IMR-90 (cell line): ENCODE measurements at regions not wholly inside any gene's neighbourhood (a gene's known extent, or its start where the extent isn't known, plus 50 kb on each side); places are given as distances from the start of the nearest gene placed in this dataset.
A peak's percentile ranks its signal among the peaks of the same experiment; 100 is the strongest.

Source experiments
- ATAC-seq: fragments of 200-7000 bp; cut with Tn5 transposase; 2 replicates; pipeline ENCODE4 v1.9.1; 2020; ENCODE audit warnings: low read depth, mild to moderate bottlenecking, moderate library complexity
- BruUV-seq: library from RNA; stranded (reverse); fragments of 400-500 nt; replicated peaks from 2 replicates; lab custom pipeline; 2021; lab: Mats Ljungman, UMichigan
- CTCF ChIA-PET: fragments of 300-600 bp; formaldehyde crosslinking; extraction: SDS; loops from one replicate; lab custom pipeline; 2021; ENCODE audit warnings: antibody characterized with exemption; lab: Yijun Ruan, JAX
- POLR2A ChIA-PET: fragments of 300-600 bp; sonication (Branson Sonifier 250); formaldehyde crosslinking; loops from one replicate; lab custom pipeline; 2022; ENCODE audit warnings: antibody characterized with exemption; ENCODE audit not compliant: unreplicated experiment; lab: Charles Lee
- DNase-seq: peaks from one replicate; pipeline ENCODE4 v3.0.0; 2013
- H2AFZ ChIP-seq: replicated peaks from 2 replicates; pipeline ENCODE3; 2013; ENCODE audit warnings: low read length, mild to moderate bottlenecking; ENCODE audit not compliant: poor library complexity
- H2AK5ac ChIP-seq: 2 replicates; pipeline ENCODE4 v1.6.1; 2013; ENCODE audit warnings: low read depth, low read length, inconsistent platforms
- H2AK9ac ChIP-seq: replicated peaks from 2 replicates; pipeline ENCODE3; 2013; ENCODE audit warnings: mild to moderate bottlenecking, low read depth, low read length, moderate library complexity; ENCODE audit not compliant: poor library complexity
- H2BK120ac ChIP-seq: 2 replicates; pipeline ENCODE4 v1.6.1; 2013; ENCODE audit warnings: low read depth, low read length, inconsistent platforms
- H2BK15ac ChIP-seq: 3 replicates; pipeline ENCODE4 v1.6.1; 2013; ENCODE audit warnings: low read depth, low read length, inconsistent platforms
- H2BK20ac ChIP-seq: 2 replicates; pipeline ENCODE4 v1.6.1; 2013; ENCODE audit warnings: low read depth, mild to moderate bottlenecking, inconsistent platforms, low read length, moderate library complexity
- H2BK5ac ChIP-seq: 2 replicates; pipeline ENCODE4 v1.6.1; 2013; ENCODE audit warnings: mild to moderate bottlenecking, low read depth, low read length, inconsistent platforms; ENCODE audit not compliant: poor library complexity, severe bottlenecking
- H3K14ac ChIP-seq: replicated peaks from 2 replicates; pipeline ENCODE4 v1.6.1; 2013; ENCODE audit warnings: low read depth, low read length, inconsistent platforms
- H3K18ac ChIP-seq: 2 replicates; pipeline ENCODE4 v1.6.1; 2013; ENCODE audit warnings: low read depth, low read length, control low read depth
- H3K23ac ChIP-seq: 2 replicates; pipeline ENCODE4 v1.6.1; 2013; ENCODE audit warnings: low read depth, low read length, inconsistent platforms
- H3K27ac ChIP-seq: 2 replicates; pipeline ENCODE4 v1.5.1; 2013; ENCODE audit warnings: mild to moderate bottlenecking, control low read depth, low read length; ENCODE audit not compliant: insufficient read depth
- H3K27me3 ChIP-seq: 2 replicates; pipeline ENCODE4 v1.6.1; 2013; ENCODE audit warnings: low read length; ENCODE audit not compliant: control insufficient read depth, insufficient read depth
- H3K36me3 ChIP-seq: 2 replicates; pipeline ENCODE4 v1.6.1; 2013; ENCODE audit warnings: low read length, mixed read lengths; ENCODE audit not compliant: control insufficient read depth, insufficient read depth
- H3K4ac ChIP-seq: 2 replicates; pipeline ENCODE4 v1.6.1; 2013; ENCODE audit warnings: low read depth, low read length, inconsistent platforms
- H3K4me1 ChIP-seq: 2 replicates; pipeline ENCODE4 v1.6.1; 2013; ENCODE audit warnings: low read length, mixed read lengths; ENCODE audit not compliant: control insufficient read depth, insufficient read depth
- H3K4me2 ChIP-seq: 2 replicates; pipeline ENCODE4 v1.6.1; 2013; ENCODE audit warnings: low read depth, mild to moderate bottlenecking, control low read depth, low read length, moderate library complexity
- H3K4me3 ChIP-seq: 2 replicates; pipeline ENCODE4 v1.5.1; 2013; ENCODE audit warnings: low read depth, mild to moderate bottlenecking, control low read depth, low read length, moderate library complexity; ENCODE audit not compliant: insufficient read depth
- H3K56ac ChIP-seq: 2 replicates; pipeline ENCODE4 v1.6.1; 2013; ENCODE audit warnings: low read length, inconsistent platforms; ENCODE audit not compliant: insufficient read depth; ENCODE audit errors: extremely low read depth
- H3K79me1 ChIP-seq, 2 experiments: 2 replicates each; pipeline ENCODE4 v1.6.1; 2013; ENCODE audit warnings: low read length in 2 of 2, inconsistent platforms in 1 of 2, low read depth in 1 of 2
- H3K9ac ChIP-seq: 2 replicates; pipeline ENCODE4 v1.6.1; 2013; ENCODE audit warnings: low read depth, low read length, control low read depth
- H3K9me1 ChIP-seq: 2 replicates; pipeline ENCODE4 v1.6.1; 2013; ENCODE audit warnings: low read length, inconsistent platforms; ENCODE audit not compliant: insufficient read depth
- H3K9me3 ChIP-seq: 2 replicates; pipeline ENCODE4 v1.6.1; 2013; ENCODE audit warnings: low read length; ENCODE audit not compliant: control insufficient read depth, insufficient read depth
- H4K20me1 ChIP-seq: 2 replicates; pipeline ENCODE4 v1.6.1; 2013; ENCODE audit warnings: low read length, inconsistent platforms; ENCODE audit not compliant: insufficient read depth
- H4K5ac ChIP-seq: 2 replicates; pipeline ENCODE4 v1.6.1; 2013; ENCODE audit warnings: mild to moderate bottlenecking, low read depth, low read length, control low read depth
- H4K8ac ChIP-seq, 2 experiments: 2 replicates each; pipeline ENCODE4 v1.6.1; 2013; ENCODE audit warnings: low read depth in 2 of 2, low read length in 2 of 2, control low read depth in 1 of 2, inconsistent platforms in 1 of 2
- H4K91ac ChIP-seq: 2 replicates; pipeline ENCODE4 v1.6.1; 2013; ENCODE audit warnings: low read depth, low read length, inconsistent platforms; ENCODE audit not compliant: insufficient read depth
- BHLHE40 ChIP-seq: fragments of 150-350 bp; IDR thresholded peaks from 2 replicates; pipeline ENCODE4 v1.6.1; 2016; ENCODE audit warnings: mild to moderate bottlenecking, low read depth, low read length
- CEBPB ChIP-seq: IDR thresholded peaks from 2 replicates; pipeline ENCODE4 v1.6.1; 2012; ENCODE audit warnings: low read depth, low read length, improper control_type of control experiment
- MAFK ChIP-seq: IDR thresholded peaks from 2 replicates; pipeline ENCODE4 v1.6.1; 2012; ENCODE audit warnings: low read depth, low read length, improper control_type of control experiment
- MAZ ChIP-seq: IDR thresholded peaks from 2 replicates; pipeline ENCODE4 v1.6.1; 2012; ENCODE audit warnings: low read depth, mild to moderate bottlenecking, low read length, improper control_type of control experiment, moderate library complexity, borderline replicate concordance
- NFE2L2 ChIP-seq: fragments of 150-350 bp; IDR thresholded peaks from 2 replicates; pipeline ENCODE4 v1.6.1; 2016; ENCODE audit warnings: low read depth, mild to moderate bottlenecking, low read length
- POLR2A ChIP-seq: IDR thresholded peaks from 2 replicates; pipeline ENCODE4 v1.6.1; 2012; ENCODE audit warnings: mild to moderate bottlenecking, low read depth, low read length
- RAD21 ChIP-seq: IDR thresholded peaks from 2 replicates; pipeline ENCODE4 v1.6.1; 2012; ENCODE audit warnings: low read length, improper control_type of control experiment
- RCOR1 ChIP-seq: IDR thresholded peaks from 2 replicates; pipeline ENCODE4 v1.6.1; 2012; ENCODE audit warnings: mild to moderate bottlenecking, low read length, improper control_type of control experiment; ENCODE audit not compliant: insufficient replicate concordance
- RFX5 ChIP-seq: IDR thresholded peaks from 2 replicates; pipeline ENCODE4 v1.8.0; 2012; ENCODE audit warnings: low read depth, mild to moderate bottlenecking, low read length, moderate library complexity
- SMC3 ChIP-seq: fragments of 150-350 bp; IDR thresholded peaks from 2 replicates; pipeline ENCODE4 v1.6.1; 2016; ENCODE audit warnings: low read depth, mild to moderate bottlenecking, antibody characterized with exemption, low read length, moderate library complexity
- WGBS, 2 experiments: methylation state at CpG; one replicate each; pipeline versions ENCODE4 v1.1.5 to v1.1.7; 2013; ENCODE audit warnings: missing lambda C conversion rate in 2 of 2; ENCODE audit not compliant: insufficient read length in 1 of 2; ENCODE audit errors: extremely low coverage in 2 of 2; 5-methylcytosine and 5-hydroxymethylcytosine counted together
- dilution Hi-C: fragments of 300-500 bp; cut with HindIII; formaldehyde crosslinking; loops from one replicate; pipeline ENCODE4 v1.14.3; 2018; ENCODE audit warnings: low sequenced_read_pairs; ENCODE audit not compliant: unreplicated experiment
- in situ Hi-C: fragments of 300-500 bp; cut with MboI; formaldehyde crosslinking; loops from 3 replicates; pipeline ENCODE4 v1.14.3; 2019; ENCODE audit warnings: low sequenced_read_pairs, inconsistent platforms, mixed read lengths
- intact Hi-C: fragments of 100-400 bp; cut with micrococcal nuclease; formaldehyde crosslinking; loops from 2 replicates; pipeline ENCODE4 v1.10.0; 2022
- TF ChIP-seq, protein P1 (sequence below): fragments of 150-350 bp; IDR thresholded peaks from 2 replicates; pipeline ENCODE4 v1.6.1; 2017; ENCODE audit warnings: mild to moderate bottlenecking, antibody characterized with exemption, low read length, low read depth

DNA sequence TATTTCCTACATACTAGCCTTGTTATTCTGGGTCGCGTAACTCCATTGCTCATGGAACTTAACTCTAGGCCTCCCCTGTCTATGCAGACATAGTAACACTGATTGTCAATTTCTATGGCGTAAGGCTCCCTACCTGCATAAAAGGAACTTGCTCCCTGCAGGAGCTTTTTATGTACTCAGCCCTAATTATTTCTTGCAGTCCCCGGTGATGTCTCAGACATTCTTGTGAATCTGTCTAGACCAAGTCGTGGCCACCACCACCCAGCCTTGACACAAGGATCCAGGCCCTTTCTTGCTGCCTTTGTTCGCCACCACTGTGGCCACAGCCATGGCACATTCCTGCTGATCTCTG, 189.5 kb upstream of the CTAGE1 start:
- in situ Hi-C loops (no loop called here), dilution Hi-C loops (no loop called here), intact Hi-C loops (no loop called here)
- Histone ChIP-seq H2BK120ac (no peak overlapping the region), H3K4me1 (peaks cover 13% of the 10 kb centered on the region), H3K4me3 (no peak overlapping the region), H4K20me1 (no peaks in the 10 kb centered on the region), H3K4ac (0 out of 2 replicates have a peak overlapping the region, but pooled peaks have one; percentile 8), H2AK5ac (peak overlapping the region; percentile 71; the same call in 1 of the 2 replicates), H3K4me2 (no peak overlapping the region), H2AK9ac (no peak overlapping the region), H3K36me3 (no peaks in the 10 kb centered on the region), H4K91ac (peak overlapping the region; percentile 8; the same call in 1 of the 2 replicates), H3K14ac (0 out of 2 replicates have a peak overlapping the region, but pooled peaks have one; percentile 21), H3K27me3 (peaks cover 2% of the 10 kb centered on the region; the same call in 1 of the 2 replicates), H3K9me1 (no peaks in the 10 kb centered on the region), H4K8ac (no peak overlapping the region), H2BK5ac (peak overlapping the region; percentile 24), H3K9me3 (no peaks in the 10 kb centered on the region), H3K18ac (no peak overlapping the region), H4K5ac (no peak overlapping the region), H3K23ac (0 out of 2 replicates have a peak overlapping the region, but pooled peaks have one; percentile 25), H3K27ac (no peak overlapping the region), H3K56ac (no peak overlapping the region), H3K9ac (no peak overlapping the region), H2BK15ac (no peak overlapping the region; the same call in 2 of the 3 replicates), H3K79me1 (no peaks in the 10 kb centered on the region), H2AFZ (no peak overlapping the region), H2BK20ac (no peak overlapping the region)
- no peak for DNase-seq
- ChIA-PET POLR2A (no interaction called here), CTCF (no interaction called here)
- TF ChIP-seq RFX5 (no peak), MAZ (no peak), CEBPB (no peak), BHLHE40 (no peak), RAD21 (no peak), MAFK (no peak), NFE2L2 (no peak), POLR2A (no peak), SMC3 (no peak), RCOR1 (no peak)
- TF ChIP-seq, protein P1, sequence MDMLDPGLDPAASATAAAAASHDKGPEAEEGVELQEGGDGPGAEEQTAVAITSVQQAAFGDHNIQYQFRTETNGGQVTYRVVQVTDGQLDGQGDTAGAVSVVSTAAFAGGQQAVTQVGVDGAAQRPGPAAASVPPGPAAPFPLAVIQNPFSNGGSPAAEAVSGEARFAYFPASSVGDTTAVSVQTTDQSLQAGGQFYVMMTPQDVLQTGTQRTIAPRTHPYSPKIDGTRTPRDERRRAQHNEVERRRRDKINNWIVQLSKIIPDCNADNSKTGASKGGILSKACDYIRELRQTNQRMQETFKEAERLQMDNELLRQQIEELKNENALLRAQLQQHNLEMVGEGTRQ = no peak
- ATAC-seq = no peak
- BruUV-seq = no TSS peak
- 100% methylated on average over 6 of the region's 6 CpGs; no CpG with 5 or more reads in 1 of the 2 experiments for WGBS, 2 experiments
